Naive thymus-derived CD4-positive, alpha-beta T cell (primary cell): ENCODE measurements at regions not wholly inside any gene's neighbourhood (a gene's known extent, or its start where the extent isn't known, plus 50 kb on each side); places are given as distances from the start of the nearest gene placed in this dataset.

ENCODE experiments used
- ATAC-seq: fragments of 150-1000 bp; cut with Tn5 transposase; 2 replicates; pipeline ENCODE4 v1.10.0; 2021; ENCODE audit warnings: mild to moderate bottlenecking, moderate library complexity
- CTCF ChIA-PET: fragments of 350-600 bp; sonication (Branson Sonifier 250); formaldehyde crosslinking; loops from one replicate; lab custom pipeline; 2021; ENCODE audit warnings: antibody characterized with exemption; lab: Charles Lee
- POLR2A ChIA-PET: fragments of 350-600 bp; sonication (Branson Sonifier 250); formaldehyde crosslinking; loops from one replicate; lab custom pipeline; 2021; ENCODE audit warnings: antibody characterized with exemption, inconsistent platforms; lab: Charles Lee
- DNase-seq, 9 donors: peaks; one replicate each; pipeline versions ENCODE4 v3.0.0 to v3.0.0-alpha.2; 2020 to 2022; ENCODE audit warnings: mixed read lengths in 1 of 9
- H3K27ac ChIP-seq: one replicate; pipeline ENCODE4 v1.7.0; 2013; ENCODE audit warnings: mild to moderate bottlenecking, low read depth, low read length, moderate library complexity
- H3K27me3 ChIP-seq, 2 donors: one replicate each; pipeline ENCODE4 v1.7.0; 2013; ENCODE audit warnings: low read length in 2 of 2, mild to moderate bottlenecking in 2 of 2, moderate library complexity in 2 of 2; ENCODE audit not compliant: control insufficient read depth in 2 of 2, insufficient read depth in 2 of 2
- H3K36me3 ChIP-seq, 3 experiments: 1 replicate in 2 of 3; 2 replicates in 1 of 3; pipeline ENCODE4 v1.7.0; 2013; ENCODE audit warnings: low read length in 3 of 3, mild to moderate bottlenecking in 3 of 3, moderate library complexity in 1 of 3; ENCODE audit not compliant: insufficient read depth in 3 of 3, control insufficient read depth in 2 of 3
- H3K4me1 ChIP-seq, 2 donors: one replicate each; pipeline ENCODE4 v1.7.0; 2013; ENCODE audit warnings: low read length in 2 of 2, mild to moderate bottlenecking in 2 of 2, moderate library complexity in 1 of 2; ENCODE audit not compliant: control insufficient read depth in 2 of 2, insufficient read depth in 2 of 2
- H3K4me3 ChIP-seq: 2 replicates; pipeline ENCODE4 v1.7.0; 2013; ENCODE audit warnings: mild to moderate bottlenecking, low read length
- H3K9me3 ChIP-seq, 3 experiments: 1 replicate in 2 of 3; 2 replicates in 1 of 3; pipeline ENCODE4 v1.7.0; 2013; ENCODE audit warnings: low read length in 3 of 3; ENCODE audit not compliant: control insufficient read depth in 2 of 3
- H3K27ac Mint-ChIP-seq, 9 donors: one replicate each; pipeline ENCODE4 v1.8.0; 2020 to 2022; ENCODE audit warnings: mixed read lengths in 9 of 9, mild to moderate bottlenecking in 8 of 9, moderate library complexity in 5 of 9, inconsistent platforms in 2 of 9
- H3K27me3 Mint-ChIP-seq, 5 donors: one replicate each; pipeline ENCODE4 v1.8.0; 2021 to 2022; ENCODE audit warnings: mixed read lengths in 5 of 5, mild to moderate bottlenecking in 1 of 5
- H3K36me3 Mint-ChIP-seq, 5 donors: one replicate each; pipeline ENCODE4 v1.8.0; 2020 to 2022; ENCODE audit warnings: mixed read lengths in 5 of 5, mild to moderate bottlenecking in 3 of 5, inconsistent platforms in 1 of 5
- H3K4me1 Mint-ChIP-seq, 7 donors: one replicate each; pipeline ENCODE4 v1.8.0; 2020 to 2022; ENCODE audit warnings: mixed read lengths in 7 of 7, mild to moderate bottlenecking in 3 of 7, inconsistent platforms in 1 of 7
- H3K4me3 Mint-ChIP-seq, 10 donors: one replicate each; pipeline ENCODE4 v1.8.0; 2020 to 2022; ENCODE audit warnings: mild to moderate bottlenecking in 10 of 10, mixed read lengths in 10 of 10, moderate library complexity in 6 of 10, inconsistent platforms in 2 of 10
- H3K9me3 Mint-ChIP-seq, 11 donors: one replicate each; pipeline ENCODE4 v1.8.0; 2020 to 2022; ENCODE audit warnings: mixed read lengths in 11 of 11, mild to moderate bottlenecking in 4 of 11, inconsistent platforms in 1 of 11, moderate library complexity in 1 of 11
- intact Hi-C, 2 donors: fragments of 100-400 bp; cut with micrococcal nuclease; formaldehyde crosslinking; loops; one replicate each; pipeline ENCODE4 v1.15.1; 2023

DNA sequence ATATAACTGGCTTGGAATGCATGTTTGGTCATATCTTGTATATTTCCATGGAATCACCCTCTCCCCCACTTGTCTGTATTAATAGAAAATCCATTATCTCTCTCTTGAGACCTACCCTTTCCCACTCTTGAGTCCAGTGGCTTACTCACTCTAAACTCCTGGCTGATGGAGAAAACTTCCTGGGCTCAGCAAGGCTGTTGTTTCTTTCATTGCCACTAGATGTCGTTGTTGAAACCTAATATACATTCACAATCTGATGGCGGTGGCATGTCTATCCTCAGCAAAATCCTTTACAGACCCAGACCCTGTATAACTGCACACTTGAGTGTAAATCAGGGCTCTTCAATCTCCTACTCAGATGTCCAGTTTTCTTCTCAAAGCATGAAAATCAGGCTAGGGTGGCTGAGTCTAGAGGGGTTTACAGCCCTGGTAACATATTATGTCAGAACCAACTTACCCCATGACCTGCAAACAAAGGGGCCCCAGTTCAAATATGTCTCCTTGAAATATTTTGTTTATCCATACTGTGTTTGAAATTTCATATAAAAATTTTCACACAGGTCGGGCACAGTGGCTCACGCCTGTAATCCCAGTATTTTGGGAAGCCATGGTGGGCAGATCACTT is 70.0 kb upstream of the FAM241A start:
- Histone ChIP-seq H3K4me1 (no peaks in the 10 kb centered on the region), H3K36me3 (no peaks in the 10 kb centered on the region), H3K4me3 (no peak overlapping the region), H3K27ac (no peak overlapping the region), H3K9me3 (no peaks in the 10 kb centered on the region), H3K27me3 (no peaks in the 10 kb centered on the region)
- ATAC-seq (peak; percentile 77), DNase-seq (peak in 6 of 9 donors; percentile 2 to 43 (median 25))
- intact Hi-C loops, result loop anchor here (1.0 to 2.0 kb wide), 5 partner anchors 24 to 530 kb away; no protein-coding TSS in a partner anchor
- no peak overlapping the region for H3K27ac Mint-ChIP-seq
- no peaks in the 10 kb centered on the region for H3K4me1 Mint-ChIP-seq
- ChIA-PET POLR2A (no interaction called here), CTCF (no interaction called here)
- no peak overlapping the region for H3K4me3 Mint-ChIP-seq
- peaks cover 5 to 27% (median 10%) of the 10 kb centered on the region in 5 donors for H3K27me3 Mint-ChIP-seq
- no peaks in the 10 kb centered on the region for H3K36me3 Mint-ChIP-seq
- peaks cover 0 to 16% (median 3%) of the 10 kb centered on the region in 11 donors for H3K9me3 Mint-ChIP-seq

DNA sequence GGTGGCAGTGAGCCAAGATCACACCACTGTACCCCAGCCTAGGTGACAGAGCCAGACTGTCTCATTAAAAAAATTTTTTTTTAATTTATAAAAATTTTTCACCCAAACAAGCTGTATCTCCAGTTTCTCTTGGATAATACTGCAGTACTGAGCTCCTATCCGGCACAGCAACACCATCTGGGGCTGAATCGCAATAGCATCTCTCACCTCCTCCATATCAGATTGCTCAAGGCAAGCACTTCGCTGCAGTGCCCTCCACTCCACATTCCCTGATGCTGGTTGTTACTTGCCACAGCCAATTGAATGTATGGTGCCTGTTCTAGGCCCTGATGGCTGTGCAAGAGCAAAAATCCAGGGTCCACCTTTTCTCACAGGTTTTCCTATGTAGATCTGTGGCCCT is 69.3 kb upstream of the FAM241A start:
- Mint-ChIP-seq H3K27me3 (peaks cover under 1 to 27% (median 9%) of the 10 kb centered on the region in 5 donors), H3K36me3 (no peaks in the 10 kb centered on the region), H3K9me3 (peaks cover 0 to 16% (median 3%) of the 10 kb centered on the region in 11 donors), H3K27ac (no peak overlapping the region), H3K4me3 (no peak overlapping the region), H3K4me1 (no peaks in the 10 kb centered on the region)
- Histone ChIP-seq H3K27me3 (no peaks in the 10 kb centered on the region), H3K36me3 (no peaks in the 10 kb centered on the region), H3K4me1 (no peaks in the 10 kb centered on the region), H3K27ac (no peak overlapping the region), H3K4me3 (no peak overlapping the region), H3K9me3 (no peaks in the 10 kb centered on the region)
- ATAC-seq (no peak), DNase-seq (no peak)
- ChIA-PET POLR2A (no interaction called here), CTCF (no interaction called here)
- intact Hi-C loops, result loop anchor here (1.0 to 2.0 kb wide), 5 partner anchors 23 to 529 kb away; no protein-coding TSS in a partner anchor

DNA sequence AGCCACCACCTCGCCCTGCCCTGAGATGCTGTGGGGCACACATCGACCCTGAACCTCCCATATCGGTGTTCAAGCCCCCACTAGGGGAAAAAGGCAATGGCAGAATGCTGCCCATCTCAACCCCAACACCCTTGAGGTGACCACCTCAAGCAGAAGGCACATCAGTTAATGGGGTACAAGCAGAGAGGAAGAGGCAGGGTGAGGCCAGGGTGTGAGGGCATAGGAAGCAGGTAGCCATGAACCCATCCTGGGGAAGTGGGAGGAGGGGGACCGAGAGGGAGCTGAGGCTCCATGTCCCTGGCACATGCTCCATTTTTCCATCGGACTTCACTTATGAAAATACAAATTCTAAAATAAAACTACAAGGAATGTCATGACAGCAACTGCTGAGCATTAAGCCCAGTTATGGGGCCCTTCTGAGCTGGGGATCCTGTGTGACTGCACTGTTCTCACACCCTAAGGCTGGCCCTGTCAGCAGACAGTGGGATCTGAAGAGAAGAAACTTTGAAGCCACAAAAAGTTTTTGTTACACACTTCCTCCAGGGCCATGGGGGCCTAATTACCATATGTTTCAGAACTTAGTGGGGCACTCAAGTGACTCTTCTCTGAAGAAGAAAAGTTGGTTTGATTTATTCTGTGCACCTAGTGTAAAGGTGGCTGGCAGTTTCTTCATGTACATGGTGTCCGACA is 68.2 kb upstream of the FAM241A start:
- no peak for DNase-seq
- ChIA-PET CTCF (interaction anchor here (0.6 to 0.8 kb wide), 2 partner anchors 24 to 353 kb away, joined by 3 read pairs; no protein-coding TSS in a partner anchor), POLR2A (no interaction called here)
- no peaks in the 10 kb centered on the region for H3K36me3 Mint-ChIP-seq
- no peak overlapping the region for H3K27ac ChIP-seq
- no peak overlapping the region for H3K4me3 ChIP-seq
- no peaks in the 10 kb centered on the region for H3K9me3 ChIP-seq
- no peaks in the 10 kb centered on the region for H3K4me1 ChIP-seq
- no peaks in the 10 kb centered on the region for H3K36me3 ChIP-seq
- H3K27me3 ChIP-seq, result no peaks in the 10 kb centered on the region
- H3K27me3 Mint-ChIP-seq, result peaks cover 0 to 29% (median 9%) of the 10 kb centered on the region in 5 donors
- H3K9me3 Mint-ChIP-seq, result peaks cover 0 to 16% (median 3%) of the 10 kb centered on the region in 11 donors
- no peak overlapping the region for H3K27ac Mint-ChIP-seq
- no peak for ATAC-seq
- no peak overlapping the region for H3K4me3 Mint-ChIP-seq
- intact Hi-C loops, result no loop called here
- no peaks in the 10 kb centered on the region for H3K4me1 Mint-ChIP-seq

DNA sequence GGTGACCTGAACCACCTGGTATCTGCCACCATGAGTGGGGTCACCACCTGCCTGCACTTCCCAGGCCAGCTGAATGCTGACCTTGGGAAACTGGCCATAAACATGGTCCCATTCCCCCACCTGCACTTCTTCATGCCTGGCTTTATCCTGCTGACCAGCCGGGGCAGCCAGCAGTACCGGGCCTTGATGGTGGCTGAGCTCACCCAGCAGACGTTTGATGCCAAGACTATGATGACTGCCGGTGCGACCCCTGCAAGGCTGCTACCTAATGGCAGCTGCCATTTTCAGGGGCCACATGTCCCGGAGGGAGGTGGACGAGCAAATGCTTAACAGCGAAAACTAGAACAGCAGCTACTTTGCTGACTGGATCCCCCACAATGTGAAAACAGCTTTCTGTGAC is 67.5 kb upstream of the FAM241A start:
- H3K9me3 Mint-ChIP-seq, result peaks cover 0 to 11% (median 3%) of the 10 kb centered on the region in 11 donors

DNA sequence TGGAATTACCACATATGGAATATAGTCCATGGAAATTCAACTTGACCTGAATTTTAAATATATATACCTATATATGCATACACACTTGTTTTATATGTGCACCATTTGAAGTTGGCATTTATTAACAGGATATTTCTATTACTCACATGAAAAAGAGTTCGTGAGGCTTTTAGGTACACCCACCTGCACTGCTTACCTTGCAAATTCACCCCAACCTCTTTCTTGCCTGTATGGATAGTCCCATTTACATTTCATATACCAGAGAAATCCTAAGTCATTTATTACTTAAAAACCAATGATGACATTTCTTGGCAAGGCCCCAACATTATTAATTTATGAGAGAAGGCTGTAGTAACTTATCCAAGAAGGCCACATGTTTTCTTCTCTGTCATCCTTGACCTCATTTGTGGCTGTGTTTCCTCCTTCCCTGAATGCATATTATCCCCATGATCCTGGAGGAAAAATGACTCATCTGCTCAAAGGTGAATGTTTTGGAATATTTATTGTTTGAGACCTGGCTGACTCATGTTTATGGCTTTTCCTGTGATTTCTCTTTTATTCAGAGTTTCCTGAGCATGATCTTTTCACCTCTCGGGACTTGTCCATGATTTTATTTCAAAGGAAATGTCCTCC is 62.2 kb upstream of the FAM241A start:
- no peaks in the 10 kb centered on the region for H3K36me3 ChIP-seq
- H3K9me3 Mint-ChIP-seq, result no peaks in the 10 kb centered on the region
- CTCF ChIA-PET, result no interaction called here
- no peak overlapping the region for H3K4me3 ChIP-seq
- H3K27ac Mint-ChIP-seq, result no peak overlapping the region
- no peak overlapping the region for H3K4me3 Mint-ChIP-seq
- no peaks in the 10 kb centered on the region for H3K4me1 ChIP-seq
- H3K27me3 Mint-ChIP-seq, result peaks cover 6 to 20% (median 19%) of the 10 kb centered on the region in 5 donors
- no peaks in the 10 kb centered on the region for H3K27me3 ChIP-seq
- H3K4me1 Mint-ChIP-seq, result peaks cover 0 to 7% (median 0%) of the 10 kb centered on the region in 7 donors
- POLR2A ChIA-PET, result no interaction called here
- ATAC-seq (no peak), DNase-seq (no peak)
- H3K36me3 Mint-ChIP-seq, result no peaks in the 10 kb centered on the region
- H3K9me3 ChIP-seq, result no peaks in the 10 kb centered on the region
- H3K27ac ChIP-seq, result no peak overlapping the region
- intact Hi-C loops, result no loop called here

More for the DNA sequence above, 67.5 kb upstream of the FAM241A start:
- H3K4me3 ChIP-seq, result no peak overlapping the region
- no peaks in the 10 kb centered on the region for H3K4me1 ChIP-seq
- no peaks in the 10 kb centered on the region for H3K4me1 Mint-ChIP-seq
- H3K4me3 Mint-ChIP-seq, result no peak overlapping the region
- H3K27me3 Mint-ChIP-seq, result peaks cover 0 to 22% (median 7%) of the 10 kb centered on the region in 5 donors
- DNase-seq (no peak), ATAC-seq (no peak)
- ChIA-PET CTCF (interaction anchor here (0.8 kb wide), 1 partner anchor 23 kb away, joined by 3 read pairs; no protein-coding TSS in a partner anchor), POLR2A (no interaction called here)
- H3K27ac Mint-ChIP-seq, result no peak overlapping the region
- intact Hi-C loops, result no loop called here
- H3K36me3 Mint-ChIP-seq, result no peaks in the 10 kb centered on the region
- H3K27me3 ChIP-seq, result no peaks in the 10 kb centered on the region
- no peaks in the 10 kb centered on the region for H3K36me3 ChIP-seq
- H3K9me3 ChIP-seq, result no peaks in the 10 kb centered on the region
- no peak overlapping the region for H3K27ac ChIP-seq

DNA sequence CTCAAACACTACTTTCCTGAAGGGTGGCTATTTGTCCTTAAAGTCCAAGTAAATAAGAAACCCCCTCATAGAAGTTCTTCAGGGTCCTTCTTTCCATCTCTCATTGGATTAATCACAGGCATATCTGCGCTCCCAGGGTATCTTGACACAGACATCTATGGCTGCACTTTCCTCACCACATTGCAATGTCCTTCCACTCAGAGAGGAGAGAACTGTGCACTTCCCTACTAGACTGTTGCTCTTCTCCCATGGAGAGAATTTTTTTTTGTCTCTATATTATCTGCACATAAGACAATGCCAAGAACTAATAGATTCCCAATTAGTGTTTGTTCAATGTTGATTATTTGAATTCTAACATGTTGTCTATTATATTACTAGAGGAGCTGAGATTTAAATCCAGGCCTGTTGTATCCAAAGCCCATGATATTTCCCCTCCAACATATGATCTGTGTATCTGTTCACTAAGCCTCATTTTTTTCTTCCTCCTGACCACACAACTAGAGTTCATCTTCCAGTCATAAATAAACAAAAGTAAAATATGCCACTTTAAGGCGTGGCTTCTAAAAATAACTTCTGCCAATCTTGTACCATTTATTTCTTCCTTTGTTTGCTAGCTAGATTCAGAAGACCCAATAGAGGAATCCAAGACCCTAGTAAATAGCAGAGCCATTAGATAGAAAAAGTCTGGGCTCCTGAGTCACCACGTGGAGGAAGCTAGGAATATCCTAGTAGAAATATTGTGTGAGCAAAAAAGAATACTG is 61.5 kb upstream of the FAM241A start:
- Mint-ChIP-seq H3K27ac (no peak overlapping the region), H3K4me3 (no peak overlapping the region), H3K36me3 (no peaks in the 10 kb centered on the region), H3K4me1 (peaks cover 0 to 7% (median 0%) of the 10 kb centered on the region in 7 donors), H3K27me3 (peaks cover 6 to 22% (median 19%) of the 10 kb centered on the region in 5 donors), H3K9me3 (no peaks in the 10 kb centered on the region)
- no peak for ATAC-seq
- Histone ChIP-seq H3K27me3 (no peaks in the 10 kb centered on the region), H3K9me3 (no peaks in the 10 kb centered on the region), H3K4me1 (no peaks in the 10 kb centered on the region), H3K36me3 (no peaks in the 10 kb centered on the region), H3K4me3 (no peak overlapping the region), H3K27ac (no peak overlapping the region)
- POLR2A ChIA-PET, result no interaction called here
- CTCF ChIA-PET, result interaction anchor here (0.7 to 1.0 kb wide), 2 partner anchors 15 to 16 kb away, joined by 3 read pairs; no protein-coding TSS in a partner anchor
- DNase-seq, result no peak
- intact Hi-C loops, result no loop called here
